ENCODE measurements at regions not wholly inside any gene's neighbourhood (a gene's known extent, or its start where the extent isn't known, plus 50 kb on each side); places are given as distances from the start of the nearest gene placed in this dataset.

DNA sequence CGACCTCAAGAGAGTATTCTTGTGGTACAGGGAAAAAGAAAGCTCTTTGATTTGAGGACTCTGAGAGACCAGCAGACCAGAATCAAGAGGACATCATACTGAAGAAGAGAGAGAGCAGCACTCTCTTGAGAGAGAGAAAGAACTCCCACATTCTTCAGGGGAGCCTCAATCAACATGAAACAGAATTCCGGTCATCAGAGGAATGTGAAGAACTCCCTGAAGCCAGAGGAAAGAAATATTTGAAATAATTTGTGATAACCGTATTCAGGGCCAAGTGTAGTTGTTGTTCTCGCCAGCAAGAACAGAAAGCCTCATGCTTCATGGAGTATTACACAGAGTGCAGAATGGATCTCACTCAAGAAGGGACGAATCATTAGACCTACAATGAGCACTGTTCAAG, 363.8 kb upstream of the TMEM132C start:
- TF ChIP-seq CEBPB (IDR thresholded peaks at IDR 0.05) (no peak), NFIC (IDR thresholded peaks at IDR 0.05) (no peak), TEAD4 (IDR thresholded peaks at IDR 0.05) (no peak), TCF12 (IDR thresholded peaks at IDR 0.05; ENCODE audit: low read depth) (no peak), EP300 (IDR thresholded peaks at IDR 0.05; ENCODE audit: borderline replicate concordance) (no peak), ZBTB7A (IDR thresholded peaks at IDR 0.05; ENCODE audit: low read depth) (no peak), USF1 (IDR thresholded peaks at IDR 0.05) (no peak), TAF1 (IDR thresholded peaks at IDR 0.05; ENCODE audit: low read depth) (no peak), REST (IDR thresholded peaks at IDR 0.05; ENCODE audit: low read depth) (no peak), FOXM1 (IDR thresholded peaks at IDR 0.05; ENCODE audit: borderline replicate concordance, low read depth) (no peak), RAD21 (IDR thresholded peaks at IDR 0.05; ENCODE audit: low read depth) (no peak), YY1 (IDR thresholded peaks at IDR 0.05; ENCODE audit: low read depth) (no peak)
- TF ChIP-seq, protein P1, sequence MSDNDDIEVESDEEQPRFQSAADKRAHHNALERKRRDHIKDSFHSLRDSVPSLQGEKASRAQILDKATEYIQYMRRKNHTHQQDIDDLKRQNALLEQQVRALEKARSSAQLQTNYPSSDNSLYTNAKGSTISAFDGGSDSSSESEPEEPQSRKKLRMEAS (IDR thresholded peaks at IDR 0.05): no peak

GRCh38 chr12:127909041-127909440, 357.9 kb upstream of the TMEM132C start:
- TF ChIP-seq NFIC (IDR thresholded peaks at IDR 0.05): no peak
- no peak for TF ChIP-seq EGR1 (IDR thresholded peaks at IDR 0.05)
- no peak for TF ChIP-seq ZBTB7A (IDR thresholded peaks at IDR 0.05; ENCODE audit: low read depth)
- TF ChIP-seq RAD21 (IDR thresholded peaks at IDR 0.05; ENCODE audit: low read depth): no peak
- no peak for TF ChIP-seq CEBPB (IDR thresholded peaks at IDR 0.05)
- no peak for TF ChIP-seq TEAD4 (IDR thresholded peaks at IDR 0.05)
- no peak for TF ChIP-seq REST (IDR thresholded peaks at IDR 0.05; ENCODE audit: low read depth)
- TF ChIP-seq, protein P1 (IDR thresholded peaks at IDR 0.05): no peak
- no peak for TF ChIP-seq EP300 (IDR thresholded peaks at IDR 0.05; ENCODE audit: borderline replicate concordance)
- no peak for TF ChIP-seq USF1 (IDR thresholded peaks at IDR 0.05)
- no peak for TF ChIP-seq CREB1 (IDR thresholded peaks at IDR 0.05; ENCODE audit: low read depth)
- no peak for TF ChIP-seq FOXM1 (IDR thresholded peaks at IDR 0.05; ENCODE audit: borderline replicate concordance, low read depth)
- TF ChIP-seq TCF12 (IDR thresholded peaks at IDR 0.05; ENCODE audit: low read depth): no peak
- TF ChIP-seq TAF1 (IDR thresholded peaks at IDR 0.05; ENCODE audit: low read depth): no peak
- TF ChIP-seq YY1 (IDR thresholded peaks at IDR 0.05; ENCODE audit: low read depth): no peak

DNA sequence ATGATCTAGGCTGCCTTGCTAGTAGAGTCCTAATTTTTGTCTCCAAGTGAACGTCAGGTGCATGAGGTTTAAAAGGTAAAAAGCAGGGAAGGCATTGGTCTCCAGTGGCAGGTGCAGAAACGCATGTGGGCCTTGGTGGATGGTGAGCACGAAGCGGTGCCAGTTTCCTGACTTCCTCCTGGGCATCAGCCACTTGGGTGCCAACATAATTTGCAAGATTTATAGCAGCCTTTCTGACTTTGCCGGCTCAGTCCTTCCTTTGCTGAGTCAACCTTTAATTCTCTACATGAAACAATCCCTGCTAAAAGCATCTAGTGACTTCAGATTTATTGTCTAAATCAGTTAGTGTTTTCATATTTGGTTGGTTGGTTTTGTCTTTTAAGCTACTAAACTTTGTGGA, 355.7 kb upstream of the TMEM132C start:
- TF ChIP-seq, protein P1 (IDR thresholded peaks at IDR 0.05): no peak
- TF ChIP-seq EGR1 (IDR thresholded peaks at IDR 0.05): no peak
- TF ChIP-seq TEAD4 (IDR thresholded peaks at IDR 0.05): no peak
- TF ChIP-seq TAF1 (IDR thresholded peaks at IDR 0.05; ENCODE audit: low read depth): no peak
- TF ChIP-seq EP300 (IDR thresholded peaks at IDR 0.05; ENCODE audit: borderline replicate concordance): no peak
- TF ChIP-seq TCF12 (IDR thresholded peaks at IDR 0.05; ENCODE audit: low read depth): no peak
- TF ChIP-seq ZBTB7A (IDR thresholded peaks at IDR 0.05; ENCODE audit: low read depth): no peak
- TF ChIP-seq CEBPB (IDR thresholded peaks at IDR 0.05): no peak
- no peak for TF ChIP-seq RAD21 (IDR thresholded peaks at IDR 0.05; ENCODE audit: low read depth)
- TF ChIP-seq USF1 (IDR thresholded peaks at IDR 0.05): no peak
- TF ChIP-seq NFIC (IDR thresholded peaks at IDR 0.05): no peak
- no peak for TF ChIP-seq YY1 (IDR thresholded peaks at IDR 0.05; ENCODE audit: low read depth)
- TF ChIP-seq FOXM1 (IDR thresholded peaks at IDR 0.05; ENCODE audit: borderline replicate concordance, low read depth): no peak
- no peak for TF ChIP-seq CREB1 (IDR thresholded peaks at IDR 0.05; ENCODE audit: low read depth)
- TF ChIP-seq REST (IDR thresholded peaks at IDR 0.05; ENCODE audit: low read depth): no peak
